ENCODE measurements at regions not wholly inside any gene's neighbourhood (a gene's known extent, or its start where the extent isn't known, plus 50 kb on each side); places are given as distances from the start of the nearest gene placed in this dataset.

DNA sequence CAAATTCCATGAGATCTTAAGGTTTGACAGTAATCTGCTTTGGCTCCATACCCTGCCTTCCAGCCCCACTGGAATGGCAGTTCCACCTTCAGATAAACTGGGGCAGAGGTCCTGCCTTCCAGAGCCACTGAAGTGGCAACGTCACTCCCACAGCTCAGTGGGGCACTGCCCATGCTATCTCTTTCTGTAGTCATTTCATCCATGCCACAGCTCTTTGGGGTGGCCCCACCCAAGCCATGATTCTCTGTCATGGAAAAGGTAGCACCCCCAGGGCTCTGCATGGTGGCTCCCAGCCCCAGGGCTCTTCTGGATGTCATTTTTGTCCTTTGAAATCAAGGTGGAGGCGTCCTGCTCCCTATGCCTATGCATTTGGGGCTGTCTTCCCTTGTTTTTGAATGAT is 596.5 kb downstream of the SPOCK3 start:
- DNase-seq = no peak
- no peaks in the 10 kb centered on the region for H3K27me3 Mint-ChIP-seq
- POLR2A ChIA-PET = no interaction called here
- H3K4me1 Mint-ChIP-seq = no peaks in the 10 kb centered on the region
- peaks cover 2 to 26% (median 15%) of the 10 kb centered on the region in 9 donors for H3K9me3 Mint-ChIP-seq
- no peak for ATAC-seq
- no peak overlapping the region for H3K4me3 Mint-ChIP-seq
- no peaks in the 10 kb centered on the region for H3K36me3 Mint-ChIP-seq
- no peak overlapping the region for H3K27ac Mint-ChIP-seq

GRCh38 chr4:166655231-166655630 is 579.1 kb downstream of the SPOCK3 start:
- H3K4me1 Mint-ChIP-seq = no peaks in the 10 kb centered on the region
- no peaks in the 10 kb centered on the region for H3K36me3 Mint-ChIP-seq
- DNase-seq (no peak), ATAC-seq (no peak)
- H3K4me3 Mint-ChIP-seq = no peak overlapping the region
- no peak overlapping the region for H3K27ac Mint-ChIP-seq
- POLR2A ChIA-PET = no interaction called here
- H3K27me3 Mint-ChIP-seq = no peaks in the 10 kb centered on the region
- peaks cover 0 to 11% (median 0%) of the 10 kb centered on the region in 9 donors for H3K9me3 Mint-ChIP-seq

GRCh38 chr4:166655705-166656104 is 578.6 kb downstream of the SPOCK3 start:
- Mint-ChIP-seq H3K4me1 (no peaks in the 10 kb centered on the region), H3K27ac (no peak overlapping the region), H3K27me3 (no peaks in the 10 kb centered on the region), H3K9me3 (peaks cover 0 to 15% (median 0%) of the 10 kb centered on the region in 9 donors), H3K36me3 (no peaks in the 10 kb centered on the region), H3K4me3 (no peak overlapping the region)
- DNase-seq (no peak), ATAC-seq (no peak)
- POLR2A ChIA-PET = no interaction called here

- no peaks in the 10 kb centered on the region for H3K27me3 Mint-ChIP-seq
- POLR2A ChIA-PET = no interaction called here
- H3K4me3 Mint-ChIP-seq = no peak overlapping the region
- ATAC-seq = no peak
- H3K27ac Mint-ChIP-seq = no peak overlapping the region
- no peak for DNase-seq
- H3K36me3 Mint-ChIP-seq = no peaks in the 10 kb centered on the region
- peaks cover 0 to 12% (median 2%) of the 10 kb centered on the region in 9 donors for H3K9me3 Mint-ChIP-seq
- H3K4me1 Mint-ChIP-seq = no peaks in the 10 kb centered on the region
Observed at GRCh38 chr4:166657261-166657660, 577.0 kb downstream of the SPOCK3 start.

DNA sequence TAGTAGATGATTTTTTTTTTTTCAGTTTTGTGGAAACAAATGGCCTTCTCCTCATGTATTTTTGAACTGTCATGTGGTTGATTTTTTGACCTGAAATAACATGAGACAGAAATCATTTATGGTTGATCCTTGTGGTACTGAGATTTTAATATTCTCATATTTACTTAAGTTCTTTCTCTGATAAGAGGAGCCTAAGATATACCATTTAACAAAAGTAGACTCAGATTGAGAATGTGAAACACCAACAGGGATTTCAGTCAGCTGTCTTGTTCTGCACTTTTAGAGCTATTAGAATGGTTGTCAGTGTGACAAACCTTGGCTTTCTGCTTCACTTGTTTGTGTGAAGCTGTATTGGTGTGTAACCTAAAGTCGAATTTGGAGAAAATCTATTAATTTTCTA is 575.7 kb downstream of the SPOCK3 start:
- Mint-ChIP-seq H3K27me3 (no peaks in the 10 kb centered on the region), H3K36me3 (no peaks in the 10 kb centered on the region), H3K9me3 (peaks cover 0 to 12% (median 5%) of the 10 kb centered on the region in 9 donors), H3K4me3 (no peak overlapping the region), H3K27ac (no peak overlapping the region), H3K4me1 (no peaks in the 10 kb centered on the region)
- DNase-seq (no peak), ATAC-seq (no peak)
- POLR2A ChIA-PET = no interaction called here

DNA sequence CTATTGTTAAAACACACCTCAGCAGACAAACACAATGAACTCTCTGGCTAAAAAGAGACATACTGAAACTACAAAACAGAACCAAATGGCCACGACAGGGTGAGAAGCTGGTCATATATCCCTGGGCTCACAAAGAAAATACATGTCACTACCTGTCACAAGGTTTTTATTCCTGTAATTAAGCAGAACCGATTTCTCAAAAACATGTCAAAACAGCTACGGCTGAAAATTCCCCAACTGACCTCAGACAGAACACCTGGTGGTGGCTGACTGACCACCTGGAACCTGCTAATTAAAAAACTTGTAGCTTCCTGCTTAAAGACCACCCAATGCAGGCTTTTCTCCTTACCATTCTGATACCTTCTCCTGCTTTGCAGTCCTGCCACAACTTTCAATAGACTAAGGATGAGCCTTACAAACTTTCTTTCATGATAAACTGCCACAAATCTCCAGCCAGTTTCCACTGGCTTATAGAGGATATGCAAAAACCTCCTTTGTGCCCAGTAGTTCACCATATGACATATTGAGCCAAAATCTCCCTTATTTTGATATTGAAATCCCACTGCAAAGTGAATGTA is 571.9 kb downstream of the SPOCK3 start:
- Mint-ChIP-seq H3K9me3 (peaks cover 0 to 12% (median 2%) of the 10 kb centered on the region in 9 donors), H3K36me3 (no peaks in the 10 kb centered on the region), H3K27ac (no peak overlapping the region), H3K4me1 (no peaks in the 10 kb centered on the region), H3K4me3 (no peak overlapping the region), H3K27me3 (no peaks in the 10 kb centered on the region)
- no peak for ATAC-seq
- POLR2A ChIA-PET = no interaction called here
- DNase-seq = no peak

DNA sequence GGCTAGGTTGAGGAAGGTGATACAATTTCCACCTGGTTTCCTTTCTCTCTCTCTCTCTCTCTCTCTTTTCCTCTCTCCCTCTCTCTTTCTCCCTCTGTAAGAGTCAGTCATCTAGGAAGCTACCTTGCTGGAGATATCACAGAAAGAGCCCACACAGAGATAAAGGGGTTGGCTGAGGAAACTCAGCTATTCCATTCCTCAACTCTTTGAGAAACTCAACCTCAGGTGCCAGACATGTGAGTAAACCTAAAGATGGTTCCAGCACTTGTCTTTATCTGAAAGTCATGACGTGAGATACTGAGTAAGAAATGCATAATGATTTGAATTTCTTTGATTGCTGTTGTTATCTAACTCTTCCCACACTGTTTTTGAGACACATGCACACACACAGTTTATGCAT is 564.0 kb downstream of the SPOCK3 start:
- H3K27ac Mint-ChIP-seq = no peak overlapping the region
- no peak overlapping the region for H3K4me3 Mint-ChIP-seq
- DNase-seq (no peak), ATAC-seq (no peak)
- no peaks in the 10 kb centered on the region for H3K36me3 Mint-ChIP-seq
- POLR2A ChIA-PET = no interaction called here
- H3K4me1 Mint-ChIP-seq = no peaks in the 10 kb centered on the region
- H3K9me3 Mint-ChIP-seq = peaks cover 0 to 9% (median 3%) of the 10 kb centered on the region in 9 donors
- H3K27me3 Mint-ChIP-seq = no peaks in the 10 kb centered on the region

DNA sequence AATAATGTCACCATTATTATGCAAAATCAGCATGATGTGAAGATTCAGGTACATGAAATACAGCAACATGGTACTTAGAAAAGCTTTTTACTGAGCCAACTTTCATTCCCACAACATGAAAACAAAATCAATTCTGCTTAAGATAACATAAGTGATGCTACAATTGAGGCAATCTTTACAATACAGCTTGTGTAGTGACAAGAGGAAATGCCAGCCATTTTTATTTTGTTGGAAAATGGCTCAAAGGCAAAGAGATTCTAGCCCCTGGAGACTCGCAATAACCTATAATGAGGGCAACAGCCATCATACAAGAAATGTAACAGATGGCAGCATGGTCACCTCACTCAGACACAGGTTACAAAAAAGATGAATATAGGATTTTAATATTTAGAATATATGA is 560.4 kb downstream of the SPOCK3 start:
- Mint-ChIP-seq H3K9me3 (peaks cover 0 to 12% (median 4%) of the 10 kb centered on the region in 9 donors), H3K27ac (no peak overlapping the region), H3K27me3 (no peaks in the 10 kb centered on the region), H3K4me1 (no peaks in the 10 kb centered on the region), H3K36me3 (no peaks in the 10 kb centered on the region), H3K4me3 (no peak overlapping the region)
- POLR2A ChIA-PET = no interaction called here
- no peak for ATAC-seq
- DNase-seq = no peak

- Mint-ChIP-seq H3K9me3 (peaks cover 0 to 13% (median 5%) of the 10 kb centered on the region in 9 donors), H3K36me3 (no peaks in the 10 kb centered on the region), H3K4me1 (no peaks in the 10 kb centered on the region), H3K27ac (no peak overlapping the region), H3K4me3 (no peak overlapping the region), H3K27me3 (no peaks in the 10 kb centered on the region)
- no peak for ATAC-seq
- DNase-seq = no peak
- POLR2A ChIA-PET = no interaction called here
Observed at GRCh38 chr4:166675411-166675810, 558.9 kb downstream of the SPOCK3 start.

- H3K36me3 Mint-ChIP-seq = no peaks in the 10 kb centered on the region
- H3K27me3 Mint-ChIP-seq = no peaks in the 10 kb centered on the region
- no peak overlapping the region for H3K27ac Mint-ChIP-seq
- DNase-seq (no peak), ATAC-seq (no peak)
- H3K9me3 Mint-ChIP-seq = peaks cover 0 to 19% (median 3%) of the 10 kb centered on the region in 9 donors
- POLR2A ChIA-PET = no interaction called here
- no peaks in the 10 kb centered on the region for H3K4me1 Mint-ChIP-seq
- H3K4me3 Mint-ChIP-seq = no peak overlapping the region
Observed at GRCh38 chr4:166680796-166681195, 553.5 kb downstream of the SPOCK3 start.

- DNase-seq = no peak
- H3K36me3 Mint-ChIP-seq = no peaks in the 10 kb centered on the region
- H3K9me3 Mint-ChIP-seq = peaks cover 0 to 9% (median 6%) of the 10 kb centered on the region in 9 donors
- POLR2A ChIA-PET = no interaction called here
- H3K27ac Mint-ChIP-seq = no peak overlapping the region
- no peaks in the 10 kb centered on the region for H3K27me3 Mint-ChIP-seq
- H3K4me3 Mint-ChIP-seq = no peak overlapping the region
- H3K4me1 Mint-ChIP-seq = no peaks in the 10 kb centered on the region
- no peak for ATAC-seq
Observed at GRCh38 chr4:166682200-166682599, 552.1 kb downstream of the SPOCK3 start.
